K562 (cell line): ENCODE measurements at regions not wholly inside any gene's neighbourhood (a gene's known extent, or its start where the extent isn't known, plus 50 kb on each side); places are given as distances from the start of the nearest gene placed in this dataset.

Experiments used
- ATAC-seq: fragments of 200-7000 bp; cut with Tn5 transposase; 3 replicates; pipeline ENCODE4 v1.9.1; 2020; ENCODE audit warnings: moderate library complexity
- BruUV-seq: library from RNA; stranded (reverse); fragments of 400-500 nt; replicated peaks from 2 replicates; lab custom pipeline; 2021; lab: Mats Ljungman, UMichigan
- CTCF ChIA-PET: fragments of 300-600 bp; formaldehyde crosslinking; extraction: SDS; loops from one replicate; lab custom pipeline; 2021; ENCODE audit warnings: low intra/inter-chr PET ratio; lab: Yijun Ruan, JAX
- POLR2A ChIA-PET: fragments of 300-600, 350-650 bp; sonication (Branson Sonifier 250); formaldehyde crosslinking; extraction: SDS; loops from one replicate; lab custom pipeline; 2021; ENCODE audit warnings: antibody characterized with exemption, inconsistent platforms; lab: Yijun Ruan, JAX
- DNase-seq, 4 experiments: peaks; one replicate each; pipeline versions ENCODE4 v3.0.0 to v3.0.0-alpha.2; 2011 to 2018; ENCODE audit warnings: low spot score in 3 of 4, mixed read lengths in 3 of 4; ENCODE audit errors: extremely low read depth in 1 of 4
- FAIRE-seq: peaks from 2 replicates; lab custom pipeline; 2011; peaks lifted over from hg19 to GRCh38; lab: Jason Lieb, UNC
- H2AFZ ChIP-seq: 2 replicates; pipeline ENCODE4 v1.6.0; 2011; ENCODE audit warnings: low read depth, low read length, control low read depth, inconsistent platforms
- H3K27ac ChIP-seq: fragments of 200-600 bp; 3 replicates; pipeline ENCODE4 v1.8.0; 2011; ENCODE audit warnings: low read depth, mild to moderate bottlenecking, control low read depth, inconsistent platforms, low read length, moderate library complexity, mixed read lengths; ENCODE audit errors: extremely low read depth
- H3K27me3 ChIP-seq, 2 experiments: fragments of 300-600 bp in 1 of 2; 2 replicates in 1 of 2; 3 replicates in 1 of 2; pipeline versions ENCODE4 v1.6.0 to v1.8.0; 2011; ENCODE audit warnings: inconsistent platforms in 2 of 2, low read length in 2 of 2, mild to moderate bottlenecking in 1 of 2, mixed read lengths in 1 of 2, moderate library complexity in 1 of 2; ENCODE audit not compliant: control insufficient read depth in 2 of 2, insufficient read depth in 2 of 2
- H3K36me3 ChIP-seq: fragments of 300-600 bp; 3 replicates; pipeline ENCODE4 v1.8.0; 2011; ENCODE audit warnings: mild to moderate bottlenecking, low read length, inconsistent platforms; ENCODE audit not compliant: control insufficient read depth, insufficient read depth
- H3K4me1 ChIP-seq, 2 experiments: fragments of 200-600 bp in 1 of 2; replicated peaks in 1 of 2; 2 replicates in 1 of 2; 3 replicates in 1 of 2; pipeline versions ENCODE4 v1.5.1 to v1.8.0; 2011; ENCODE audit warnings: inconsistent platforms in 2 of 2, low read length in 2 of 2, mild to moderate bottlenecking in 1 of 2, mixed read lengths in 1 of 2, moderate library complexity in 1 of 2; ENCODE audit not compliant: control insufficient read depth in 2 of 2, insufficient read depth in 2 of 2
- H3K4me2 ChIP-seq: 2 replicates; pipeline ENCODE4 v1.6.1; 2011; ENCODE audit warnings: low read length, control low read depth, inconsistent platforms, mixed read lengths; ENCODE audit not compliant: insufficient read depth
- H3K4me3 ChIP-seq: fragments of 200-600 bp; sonication (generic), shearing (Covaris generic); 2 replicates; pipeline ENCODE4 v1.5.1; 2016; ENCODE audit warnings: control low read depth, inconsistent platforms
- H3K79me2 ChIP-seq: fragments of 200-600 bp; 3 replicates; pipeline ENCODE4 v1.8.0; 2011; ENCODE audit warnings: low read length, inconsistent platforms; ENCODE audit not compliant: control insufficient read depth, insufficient read depth
- H3K9ac ChIP-seq, 2 experiments: 2 replicates each; pipeline versions ENCODE4 v1.6.0 to v1.6.1; 2011; ENCODE audit warnings: low read depth in 2 of 2, low read length in 2 of 2, control low read depth in 1 of 2, inconsistent platforms in 1 of 2, mild to moderate bottlenecking in 1 of 2, mixed read lengths in 1 of 2; ENCODE audit not compliant: insufficient read depth in 1 of 2
- H3K9me1 ChIP-seq: one replicate; pipeline ENCODE4 v1.6.0; 2011; ENCODE audit warnings: inconsistent platforms, mild to moderate bottlenecking, low read length, moderate library complexity; ENCODE audit not compliant: control insufficient read depth, insufficient read depth
- H3K9me3 ChIP-seq: replicated peaks from 2 replicates; pipeline ENCODE4 v1.5.1; 2011; ENCODE audit warnings: low read depth, low read length, inconsistent platforms; ENCODE audit not compliant: control insufficient read depth, insufficient read depth
- H4K20me1 ChIP-seq: replicated peaks from 2 replicates; pipeline ENCODE4 v1.6.1; 2011; ENCODE audit warnings: low read length, inconsistent platforms, mixed read lengths; ENCODE audit not compliant: control insufficient read depth, insufficient read depth
- CCNT2 ChIP-seq: IDR thresholded peaks from 2 replicates; pipeline ENCODE4 v1.6.1; 2011; ENCODE audit warnings: borderline replicate concordance, low read depth, mild to moderate bottlenecking, moderate library complexity, mixed read lengths, low read length; ENCODE audit not compliant: insufficient read length; ENCODE audit errors: extremely low read depth
- CHD4 ChIP-seq: fragments of 200-600 bp; sonication (generic); IDR thresholded peaks from 3 replicates; pipeline ENCODE4 v1.6.1; 2012; ENCODE audit warnings: low read depth, mild to moderate bottlenecking, mixed read lengths, low read length, inconsistent platforms; ENCODE audit not compliant: insufficient read depth, insufficient replicate concordance, poor library complexity, severe bottlenecking
- HMG20A ChIP-seq: fragments of 450-650 bp; formaldehyde crosslinking; conservative IDR thresholded peaks from 2 replicates; pipeline ENCODE4 v1.4.0; 2020; ENCODE audit warnings: mild to moderate bottlenecking, mixed read lengths
- KDM2B ChIP-seq: fragments of 250-450 bp; sonication (Bioruptor Pico); IDR thresholded peaks from 2 replicates; pipeline ENCODE4 v1.8.0; 2021; ENCODE audit warnings: mild to moderate bottlenecking, moderate library complexity
- MCM7 ChIP-seq, 2 experiments: fragments of 450-650 bp; IDR thresholded peaks; 2 replicates each; pipeline ENCODE4 v1.6.1; 2016 to 2018
- MECOM ChIP-seq: fragments of 250-450 bp; sonication (Bioruptor Pico); IDR thresholded peaks from 2 replicates; pipeline ENCODE4 v1.8.0; 2022; ENCODE audit warnings: inconsistent platforms
- MTA1 ChIP-seq: fragments of 450-650 bp; IDR thresholded peaks from 2 replicates; pipeline ENCODE4 v1.6.1; 2017; ENCODE audit warnings: borderline replicate concordance
- NFRKB ChIP-seq: fragments of 450-650 bp; IDR thresholded peaks from 2 replicates; pipeline ENCODE4 v1.6.1; 2016; ENCODE audit warnings: low read depth
- NR2F6 ChIP-seq: fragments of 450-650 bp; formaldehyde crosslinking; IDR thresholded peaks from 2 replicates; pipeline ENCODE4 v1.4.0; 2020; ENCODE audit warnings: mild to moderate bottlenecking
- RBM15 ChIP-seq: fragments of 200-400 bp; formaldehyde crosslinking; IDR thresholded peaks from 2 replicates; pipeline ENCODE4 v1.6.1; 2018; ENCODE audit warnings: mild to moderate bottlenecking, low read length, moderate library complexity; ENCODE audit not compliant: insufficient read depth
- SP1 ChIP-seq: sonication (generic); formaldehyde crosslinking; IDR thresholded peaks from 2 replicates; pipeline ENCODE4 v1.8.1; 2022; ENCODE audit warnings: mild to moderate bottlenecking, missing genetic modification reagents
- ZC3H8 ChIP-seq: fragments of 450-650 bp; IDR thresholded peaks from 2 replicates; pipeline ENCODE4 v1.6.1; 2017
- ZNF146 ChIP-seq: IDR thresholded peaks from one replicate; pipeline ENCODE4 v1.6.1; 2018; ENCODE audit warnings: missing compliant biosample characterization; ENCODE audit not compliant: unreplicated experiment
- ZNF184 ChIP-seq: sonication (generic); formaldehyde crosslinking; IDR thresholded peaks from 2 replicates; pipeline ENCODE4 v1.5.0; 2020; ENCODE audit warnings: missing genetic modification reagents
- ZNF311 ChIP-seq: fragments of 250-450 bp; sonication (Bioruptor Pico); IDR thresholded peaks from 2 replicates; pipeline ENCODE4 v1.4.0; 2020; ENCODE audit warnings: mild to moderate bottlenecking, moderate library complexity
- ZNF561 ChIP-seq: fragments of 450-650 bp; formaldehyde crosslinking; conservative IDR thresholded peaks from 2 replicates; pipeline ENCODE4 v1.4.0; 2020; ENCODE audit warnings: mild to moderate bottlenecking, moderate library complexity
- ZNF584 ChIP-seq: fragments of 200-800 bp; sonication (Bioruptor generic); IDR thresholded peaks from 2 replicates; pipeline ENCODE4 v1.6.1; 2016; ENCODE audit warnings: low read depth, mild to moderate bottlenecking, missing genetic modification characterization, missing compliant biosample characterization
- in situ Hi-C: fragments of 300-500 bp; cut with MboI; formaldehyde crosslinking; loops from 4 replicates; pipeline ENCODE4 v1.15.0; 2018; ENCODE audit warnings: inconsistent platforms, mixed read lengths
- intact Hi-C: fragments of 100-400 bp; cut with micrococcal nuclease; formaldehyde crosslinking; loops from 2 replicates; pipeline ENCODE4 v1.14.2; 2022
- TF ChIP-seq, protein P1 (sequence below): fragments of 250-450 bp; sonication (Bioruptor Pico); IDR thresholded peaks from 2 replicates; pipeline ENCODE4 v1.6.1; 2021; ENCODE audit warnings: mild to moderate bottlenecking

DNA sequence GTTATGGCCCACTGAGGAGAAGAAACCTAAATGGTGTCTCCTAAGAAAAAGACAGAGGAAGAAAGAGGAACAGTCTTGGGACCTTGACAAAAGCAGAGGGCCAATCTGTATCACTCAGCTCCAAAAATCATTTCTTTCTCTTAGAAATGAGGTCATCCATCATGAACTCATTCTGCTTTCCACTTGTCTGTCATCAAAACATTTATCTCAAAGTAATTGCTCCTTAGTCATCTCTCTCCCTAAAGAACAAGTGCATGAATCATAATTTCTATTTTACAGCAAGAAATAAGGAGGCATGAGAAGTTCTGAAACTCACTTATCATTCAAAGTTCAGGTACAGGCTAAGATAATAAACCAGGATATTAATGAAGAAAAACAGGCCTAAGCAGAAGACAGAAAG, 375.6 kb downstream of the KCNA4 start:
- ATAC-seq (no peak), FAIRE-seq (no peak), DNase-seq (no peak)
- Histone ChIP-seq H3K4me1 (no peaks in the 10 kb centered on the region), H2AFZ (no peak overlapping the region), H3K79me2 (no peaks in the 10 kb centered on the region), H3K4me3 (no peak overlapping the region), H3K36me3 (no peaks in the 10 kb centered on the region), H3K4me2 (no peak overlapping the region), H3K9me3 (no peaks in the 10 kb centered on the region), H3K27ac (no peak overlapping the region), H4K20me1 (no peaks in the 10 kb centered on the region), H3K27me3 (no peaks in the 10 kb centered on the region), H3K9me1 (no peaks in the 10 kb centered on the region), H3K9ac (no peak overlapping the region)
- ChIA-PET POLR2A (no interaction called here), CTCF (no interaction called here)
- in situ Hi-C loops (no loop called here), intact Hi-C loops (no loop called here)
- BruUV-seq = no TSS peak
- TF ChIP-seq ZNF146 (CRISPR knock-in tag) = no peak
- no peak for TF ChIP-seq SP1
- no peak for TF ChIP-seq KDM2B (CRISPR knock-in tag)
- TF ChIP-seq MECOM (CRISPR knock-in tag) = no peak
- TF ChIP-seq MTA1 = no peak
- TF ChIP-seq ZNF184 (CRISPR knock-in tag) = no peak
- no peak for TF ChIP-seq NFRKB
- no peak for TF ChIP-seq CCNT2
- no peak for TF ChIP-seq HMG20A
- no peak for TF ChIP-seq MCM7 (IDR thresholded peaks at IDR 0.05)
- TF ChIP-seq CHD4 = no peak
- TF ChIP-seq ZC3H8 = no peak
- TF ChIP-seq NR2F6 (CRISPR knock-in tag) = no peak
- TF ChIP-seq, protein P1, sequence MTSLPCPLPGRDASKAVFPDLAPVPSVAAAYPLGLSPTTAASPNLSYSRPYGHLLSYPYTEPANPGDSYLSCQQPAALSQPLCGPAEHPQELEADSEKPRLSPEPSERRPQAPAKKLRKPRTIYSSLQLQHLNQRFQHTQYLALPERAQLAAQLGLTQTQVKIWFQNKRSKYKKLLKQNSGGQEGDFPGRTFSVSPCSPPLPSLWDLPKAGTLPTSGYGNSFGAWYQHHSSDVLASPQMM (CRISPR knock-in tag) = no peak
- TF ChIP-seq ZNF584 (CRISPR knock-in tag) = no peak
- TF ChIP-seq RBM15 = no peak
- TF ChIP-seq ZNF311 = no peak
- no peak for TF ChIP-seq ZNF561 (CRISPR knock-in tag)
